ENCODE measurements at regions not wholly inside any gene's neighbourhood (a gene's known extent, or its start where the extent isn't known, plus 50 kb on each side); places are given as distances from the start of the nearest gene placed in this dataset.

GRCh38 chr9:105076729-105077128 is 148.8 kb upstream of the ABCA1 start:
- DNase-seq = no peak
- no peak overlapping the region for H3K4me3 Mint-ChIP-seq
- peaks cover 0 to 4% (median 0%) of the 10 kb centered on the region in 3 donors for H3K27me3 Mint-ChIP-seq (ENCODE audit: low read depth in 3 of 3)
- no peak overlapping the region for H3K27ac Mint-ChIP-seq
- no peaks in the 10 kb centered on the region for H3K4me1 Mint-ChIP-seq
- no peaks in the 10 kb centered on the region for H3K36me3 Mint-ChIP-seq
- no peaks in the 10 kb centered on the region for H3K9me3 Mint-ChIP-seq

- H3K36me3 Mint-ChIP-seq = no peaks in the 10 kb centered on the region
- no peak overlapping the region for H3K4me3 Mint-ChIP-seq
- H3K9me3 Mint-ChIP-seq = no peaks in the 10 kb centered on the region
- no peak overlapping the region for H3K27ac Mint-ChIP-seq
- H3K27me3 Mint-ChIP-seq (ENCODE audit: low read depth in 3 of 3) = peaks cover 0 to 4% (median 0%) of the 10 kb centered on the region in 3 donors
- no peaks in the 10 kb centered on the region for H3K4me1 Mint-ChIP-seq
- DNase-seq = no peak
These were observed 151.5 kb upstream of the ABCA1 start for GRCh38 chr9:105079457-105079856.

GRCh38 chr9:105082843-105083242 is 154.9 kb upstream of the ABCA1 start:
- Mint-ChIP-seq H3K4me1 (no peaks in the 10 kb centered on the region), H3K27me3 (ENCODE audit: low read depth in 3 of 3) (no peaks in the 10 kb centered on the region), H3K36me3 (no peaks in the 10 kb centered on the region), H3K27ac (no peak overlapping the region), H3K4me3 (no peak overlapping the region), H3K9me3 (no peaks in the 10 kb centered on the region)
- DNase-seq = no peak

- Mint-ChIP-seq H3K9me3 (no peaks in the 10 kb centered on the region), H3K36me3 (no peaks in the 10 kb centered on the region), H3K4me1 (no peaks in the 10 kb centered on the region), H3K27me3 (ENCODE audit: low read depth in 3 of 3) (no peaks in the 10 kb centered on the region), H3K4me3 (no peak overlapping the region), H3K27ac (no peak overlapping the region)
- DNase-seq = no peak
These were observed 155.3 kb upstream of the ABCA1 start for GRCh38 chr9:105083256-105083655.

DNA sequence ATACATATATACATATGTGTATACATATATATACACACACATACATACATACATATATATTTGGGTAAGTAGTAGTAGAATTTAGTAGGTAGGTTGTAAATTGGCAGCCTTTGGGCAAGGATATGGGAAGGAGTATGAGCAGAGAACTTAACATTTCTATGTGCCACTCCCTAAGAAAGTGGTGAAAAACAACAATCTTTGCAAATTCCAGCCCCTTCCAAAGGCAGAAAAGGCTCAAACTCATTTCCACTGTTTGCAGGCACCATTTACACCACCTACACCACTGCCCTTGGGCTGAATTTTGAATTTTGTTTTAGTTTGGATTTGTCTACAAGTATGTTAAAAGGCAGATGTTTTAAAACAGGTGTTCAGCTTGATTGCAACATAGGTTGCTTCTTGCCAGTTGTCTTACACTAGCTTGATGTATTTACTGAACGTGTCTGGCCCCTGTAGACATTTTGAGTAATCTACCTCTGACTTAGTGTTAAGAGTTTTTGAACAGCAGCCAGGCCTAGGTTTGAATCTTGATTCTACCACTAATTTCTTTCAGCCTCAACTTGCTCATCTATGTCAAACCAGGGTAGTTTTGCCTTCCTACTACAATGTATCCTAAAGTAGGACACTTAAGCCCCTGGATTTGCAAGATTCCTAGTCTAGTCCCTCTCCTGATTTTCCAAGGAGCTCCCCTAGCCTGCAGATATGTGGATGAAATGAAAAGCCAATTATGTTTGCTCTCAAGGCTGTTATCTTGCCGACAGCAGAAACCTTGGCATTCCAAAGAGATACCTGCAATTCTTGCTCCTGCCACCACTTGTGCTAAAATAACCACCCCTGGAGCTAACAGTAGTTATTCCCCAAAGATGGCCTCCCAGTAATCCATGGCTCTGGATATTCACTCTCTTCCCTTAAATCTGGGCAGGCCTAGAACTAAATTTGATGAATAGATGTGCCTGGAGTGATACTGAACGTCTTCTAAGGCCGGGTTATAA is 156.2 kb upstream of the SLC44A1 start:
- Mint-ChIP-seq H3K27me3 (ENCODE audit: low read depth in 3 of 3) (peaks cover 0 to under 1% (median 0%) of the 10 kb centered on the region in 3 donors), H3K36me3 (no peaks in the 10 kb centered on the region), H3K4me1 (no peaks in the 10 kb centered on the region), H3K27ac (no peak overlapping the region), H3K4me3 (no peak overlapping the region), H3K9me3 (no peaks in the 10 kb centered on the region)
- DNase-seq = no peak

- Mint-ChIP-seq H3K4me1 (no peaks in the 10 kb centered on the region), H3K27ac (no peak overlapping the region), H3K36me3 (no peaks in the 10 kb centered on the region), H3K27me3 (ENCODE audit: low read depth in 3 of 3) (peaks cover 0 to 2% (median 0%) of the 10 kb centered on the region in 3 donors), H3K9me3 (no peaks in the 10 kb centered on the region), H3K4me3 (no peak overlapping the region)
- DNase-seq = no peak
These were observed 154.6 kb upstream of the SLC44A1 start for GRCh38 chr9:105089874-105090273.

- no peak for DNase-seq
- Mint-ChIP-seq H3K27ac (no peak overlapping the region), H3K4me3 (no peak overlapping the region), H3K36me3 (no peaks in the 10 kb centered on the region), H3K27me3 (ENCODE audit: low read depth in 3 of 3) (peaks cover 0 to 2% (median 0%) of the 10 kb centered on the region in 3 donors), H3K4me1 (no peaks in the 10 kb centered on the region), H3K9me3 (no peaks in the 10 kb centered on the region)
These were observed 153.3 kb upstream of the SLC44A1 start for GRCh38 chr9:105091004-105091640.

DNA sequence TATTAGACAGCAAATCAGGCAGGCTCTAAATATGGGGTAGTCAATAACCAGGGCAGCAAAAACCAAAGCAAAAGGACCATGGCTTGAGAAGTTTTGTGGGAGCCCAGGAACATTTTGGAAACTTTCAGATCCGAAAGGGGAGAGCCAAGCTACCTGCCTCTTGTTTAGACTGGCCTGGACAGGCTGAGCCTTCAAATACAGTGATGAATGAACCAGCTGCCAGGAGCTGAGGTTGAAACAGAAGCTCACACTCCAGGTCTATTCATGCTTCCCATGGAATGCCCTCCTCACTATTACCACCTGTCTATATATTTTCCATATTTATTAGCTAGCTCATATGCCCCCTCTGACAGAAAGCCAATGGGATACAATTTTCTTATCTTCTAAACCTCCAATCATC is 150.8 kb upstream of the SLC44A1 start:
- DNase-seq = no peak
- Mint-ChIP-seq H3K4me3 (no peak overlapping the region), H3K36me3 (no peaks in the 10 kb centered on the region), H3K27me3 (ENCODE audit: low read depth in 3 of 3) (peaks cover 0 to 4% (median 0%) of the 10 kb centered on the region in 3 donors), H3K27ac (no peak overlapping the region), H3K9me3 (no peaks in the 10 kb centered on the region), H3K4me1 (no peaks in the 10 kb centered on the region)

DNA sequence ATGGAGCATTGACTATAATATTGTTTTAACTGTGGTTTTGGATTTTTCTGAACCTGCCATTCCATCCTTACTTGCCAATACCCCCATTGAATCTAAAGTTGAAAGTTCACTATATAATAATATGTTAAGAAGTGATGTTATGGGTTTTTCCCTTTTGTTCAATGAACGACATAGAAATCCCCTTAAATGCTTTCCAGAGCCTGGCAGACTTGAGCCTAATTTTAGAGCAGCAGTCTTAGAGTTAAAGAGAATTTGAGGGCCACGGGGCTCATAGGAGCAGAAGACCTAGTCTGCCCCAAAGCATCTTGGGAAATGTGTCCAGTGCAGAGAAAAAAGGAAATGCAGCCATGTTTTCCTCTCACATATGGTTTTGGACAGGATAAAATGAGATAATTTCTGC is 146.1 kb upstream of the SLC44A1 start:
- Mint-ChIP-seq H3K27me3 (ENCODE audit: low read depth in 3 of 3) (peaks cover 0 to 2% (median 2%) of the 10 kb centered on the region in 3 donors), H3K4me1 (no peaks in the 10 kb centered on the region), H3K4me3 (no peak overlapping the region), H3K9me3 (no peaks in the 10 kb centered on the region), H3K27ac (no peak overlapping the region), H3K36me3 (no peaks in the 10 kb centered on the region)
- no peak for DNase-seq

DNA sequence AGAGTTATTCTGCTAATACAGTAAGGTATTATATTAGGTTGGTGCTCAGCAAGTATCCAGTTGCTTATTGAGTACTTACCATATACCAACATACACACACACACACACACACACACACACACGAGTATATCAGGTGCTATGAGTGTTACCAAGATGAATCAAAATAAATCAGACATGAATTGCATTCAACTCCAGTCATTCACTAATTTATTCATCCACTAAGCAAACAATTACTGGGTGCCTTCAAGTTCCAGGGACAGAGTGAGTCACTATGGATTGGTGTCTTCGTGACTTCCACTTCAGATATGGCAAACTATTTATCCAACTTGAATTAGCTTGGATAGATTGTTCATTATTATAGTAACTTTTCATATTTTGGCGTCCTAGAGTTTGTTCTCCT is 140.7 kb upstream of the SLC44A1 start:
- Mint-ChIP-seq H3K4me3 (no peak overlapping the region), H3K4me1 (no peaks in the 10 kb centered on the region), H3K27ac (no peak overlapping the region), H3K27me3 (ENCODE audit: low read depth in 3 of 3) (peaks cover 0 to 3% (median 2%) of the 10 kb centered on the region in 3 donors), H3K9me3 (no peaks in the 10 kb centered on the region), H3K36me3 (no peaks in the 10 kb centered on the region)
- DNase-seq = no peak

- Mint-ChIP-seq H3K4me1 (peaks cover 26 to 28% of the 10 kb centered on the region in 2 donors), H3K4me3 (peak overlapping the region in 1 of 5 donors; percentile 5), H3K36me3 (peaks cover 0 to 5% (median 0%) of the 10 kb centered on the region in 3 donors), H3K27me3 (ENCODE audit: low read depth in 3 of 3) (peaks cover 2 to 14% (median 5%) of the 10 kb centered on the region in 3 donors), H3K27ac (peak overlapping the region in 1 of 6 donors; percentile 13), H3K9me3 (peaks cover 0 to 1% (median 0%) of the 10 kb centered on the region in 6 donors)
- DNase-seq = no peak
These were observed 130.1 kb upstream of the SLC44A1 start for GRCh38 chr9:105114318-105114717.

- Mint-ChIP-seq H3K4me3 (peak overlapping the region; percentile 19 to 78 (median 71)), H3K4me1 (peaks cover 26 to 28% of the 10 kb centered on the region in 2 donors), H3K9me3 (no peaks in the 10 kb centered on the region), H3K36me3 (peaks cover 0 to 2% (median 0%) of the 10 kb centered on the region in 3 donors), H3K27ac (peak overlapping the region in 4 of 6 donors; percentile 3 to 73 (median 25)), H3K27me3 (ENCODE audit: low read depth in 3 of 3) (peaks cover 2 to 11% (median 4%) of the 10 kb centered on the region in 3 donors)
- DNase-seq = peak; percentile 38 to 55 (median 54)
These were observed 129.3 kb upstream of the SLC44A1 start for GRCh38 chr9:105114964-105115728.

DNA sequence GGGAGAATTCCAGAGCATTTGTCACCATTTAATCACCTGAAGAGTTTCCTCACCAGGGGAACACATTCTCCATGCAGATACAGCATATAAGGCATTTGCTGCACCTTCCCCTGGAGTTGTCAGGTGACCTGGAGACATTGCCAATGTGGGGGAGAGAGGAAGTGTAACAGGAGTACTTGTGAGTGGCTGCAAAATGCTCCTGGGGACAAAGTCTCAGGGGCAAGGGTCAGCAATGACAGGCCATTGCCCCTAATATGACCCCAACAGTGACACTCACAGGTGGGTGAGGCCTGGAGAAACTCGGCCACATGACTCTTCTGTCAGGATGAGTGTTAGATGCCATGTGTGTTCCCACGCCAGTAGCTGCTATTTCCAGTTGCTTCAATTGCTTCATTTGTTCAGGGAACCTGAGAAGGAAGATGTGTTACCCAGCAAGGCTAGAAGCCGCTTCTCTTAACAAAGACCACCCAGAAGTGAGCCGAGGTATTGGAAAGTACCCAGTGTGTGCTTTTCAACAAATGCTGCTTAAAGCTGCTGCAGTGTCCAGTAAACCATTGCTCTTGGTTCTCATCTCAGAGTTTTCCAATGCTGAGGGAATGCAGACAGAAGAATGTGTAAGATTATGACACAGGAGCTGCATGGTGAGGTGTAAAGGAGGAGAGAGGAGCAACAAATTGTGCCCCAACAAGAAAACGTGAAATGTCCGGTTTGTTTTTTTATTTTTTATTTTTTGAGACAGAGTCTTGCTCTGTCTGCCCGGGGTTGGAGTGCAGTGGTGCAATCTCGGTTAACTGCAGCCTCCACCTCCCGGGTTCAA is 128.2 kb upstream of the SLC44A1 start:
- DNase-seq = no peak
- Mint-ChIP-seq H3K9me3 (no peaks in the 10 kb centered on the region), H3K4me1 (peaks cover 26 to 28% of the 10 kb centered on the region in 2 donors), H3K36me3 (peaks cover 0 to 4% (median 0%) of the 10 kb centered on the region in 3 donors), H3K27ac (peak overlapping the region in 1 of 6 donors; percentile 22), H3K4me3 (peak overlapping the region in 1 of 5 donors; percentile 8), H3K27me3 (ENCODE audit: low read depth in 3 of 3) (peaks cover 2 to 8% (median 3%) of the 10 kb centered on the region in 3 donors)

All from immature natural killer cell (primary cell).